ENCODE measurements at regions not wholly inside any gene's neighbourhood (a gene's known extent, or its start where the extent isn't known, plus 50 kb on each side); places are given as distances from the start of the nearest gene placed in this dataset.
"Not testable (repeated sequence)": the region's sequence is repeated elsewhere in the genome, so short reads cannot be mapped to it uniquely, and the experiment has no call there.

DNA sequence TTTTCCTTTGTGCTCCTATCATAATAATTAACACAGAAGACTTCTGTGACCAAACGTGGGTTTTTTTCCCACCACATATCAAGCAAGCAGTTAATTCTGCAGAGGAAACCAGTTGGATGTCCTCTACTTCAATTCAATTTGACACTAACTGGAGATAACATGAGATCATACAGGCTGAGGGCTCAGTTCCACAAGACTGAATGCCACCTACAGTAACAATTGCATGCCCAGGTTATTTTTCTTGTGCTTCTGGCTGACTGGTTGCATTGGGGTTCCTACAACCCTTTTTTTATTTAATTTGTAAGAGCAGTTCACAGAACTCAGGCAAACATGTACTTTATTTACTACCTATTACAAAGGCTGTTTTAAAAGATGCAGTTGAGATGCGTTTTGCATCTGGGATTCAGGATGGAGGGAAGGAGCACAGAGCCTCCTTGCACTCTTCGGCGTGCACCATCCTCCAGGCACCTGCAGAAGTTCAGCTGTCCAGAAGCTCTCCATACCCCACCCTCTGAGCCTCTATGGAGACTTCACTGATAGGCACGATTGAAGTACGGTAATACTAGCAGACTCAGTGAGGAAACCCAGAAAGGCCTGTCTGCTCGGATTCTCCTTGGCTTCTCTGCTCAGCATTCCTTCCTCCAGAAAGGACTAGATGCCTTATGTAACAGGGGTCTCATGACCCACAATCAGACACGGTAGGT is 425.2 kb upstream of the CDH9 start:
- peak; percentile 21 for DNase-seq (ENCODE audit: low spot score)

- no peak for DNase-seq (ENCODE audit: low spot score)
Measured at GRCh38 chr5:27462936-27463335, 424.6 kb upstream of the CDH9 start.

DNA sequence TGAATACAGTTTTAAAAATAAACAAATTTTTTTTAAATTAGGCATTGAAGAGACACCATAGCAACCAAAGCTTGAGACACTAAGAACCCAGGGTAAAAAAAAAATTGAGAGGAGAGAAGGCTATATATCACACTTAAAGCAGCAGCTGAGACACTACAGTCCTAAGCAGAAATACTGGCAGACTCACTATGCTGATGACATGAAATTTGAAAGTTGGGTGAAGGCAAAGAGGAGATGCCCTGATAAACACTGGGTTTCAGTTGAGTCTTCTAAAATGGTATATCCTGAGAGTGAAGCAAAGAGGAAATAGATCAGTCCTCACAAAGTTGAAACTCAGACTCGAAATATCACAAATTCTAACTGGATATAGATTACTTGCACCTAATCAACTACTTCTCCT is 419.9 kb upstream of the CDH9 start:
- no peak for DNase-seq (ENCODE audit: low spot score)

- no peak for DNase-seq (ENCODE audit: low spot score)
Measured at GRCh38 chr5:27451377-27451776, 413.0 kb upstream of the CDH9 start.

- no peak for DNase-seq (ENCODE audit: low spot score)
Measured at GRCh38 chr5:27450607-27451006, 412.2 kb upstream of the CDH9 start.

- not testable (repeated sequence) for DNase-seq (ENCODE audit: low spot score)
Measured at GRCh38 chr5:27439383-27439782, 401.0 kb upstream of the CDH9 start.

- no peak for DNase-seq (ENCODE audit: low spot score)
Measured at GRCh38 chr5:27437594-27438200, 399.3 kb upstream of the CDH9 start.

GRCh38 chr5:27434335-27434734 is 395.9 kb upstream of the CDH9 start:
- no peak for DNase-seq (ENCODE audit: low spot score)

GRCh38 chr5:27414099-27414498 is 375.7 kb upstream of the CDH9 start:
- no peak for DNase-seq (ENCODE audit: low spot score)

GRCh38 chr5:27412384-27412783 is 374.0 kb upstream of the CDH9 start:
- no peak for DNase-seq (ENCODE audit: low spot score)

- no peak for DNase-seq (ENCODE audit: low spot score)
Measured at GRCh38 chr5:27406020-27406419, 367.6 kb upstream of the CDH9 start.

DNA sequence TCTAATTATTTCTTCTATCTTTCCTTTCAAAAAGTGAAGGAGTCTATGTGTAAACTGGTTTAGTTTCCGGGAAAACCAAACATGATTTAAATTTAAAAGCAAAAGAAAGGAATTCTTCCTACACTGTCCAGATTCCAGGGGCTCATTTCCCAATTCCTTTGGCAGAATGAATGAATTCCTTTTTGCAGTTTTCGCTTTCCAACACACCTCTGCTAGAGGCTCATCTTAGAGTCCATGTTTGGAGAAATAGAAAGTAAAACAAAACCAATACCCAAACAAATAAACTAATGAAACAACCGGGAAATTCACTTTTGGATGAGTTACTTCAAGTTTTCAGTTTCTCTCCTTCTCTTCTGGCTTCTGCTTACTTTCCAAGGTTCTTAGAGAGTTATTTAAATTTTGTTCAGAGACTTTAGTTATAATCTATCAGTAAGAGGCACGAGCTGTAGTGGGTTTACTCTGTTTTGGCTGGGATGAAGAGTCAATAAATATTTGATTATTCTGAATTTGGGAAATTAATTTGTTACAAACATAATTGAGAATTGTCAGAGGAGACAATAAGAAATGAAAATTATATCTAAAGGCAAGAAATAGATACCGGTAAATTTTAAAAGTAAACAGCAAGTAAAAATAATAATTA is 365.0 kb upstream of the CDH9 start:
- DNase-seq (ENCODE audit: low spot score): no peak

GRCh38 chr5:27402828-27403227 is 364.4 kb upstream of the CDH9 start:
- no peak for DNase-seq (ENCODE audit: low spot score)

- DNase-seq (ENCODE audit: low spot score): no peak
Measured at GRCh38 chr5:27396998-27397397, 358.6 kb upstream of the CDH9 start.

DNA sequence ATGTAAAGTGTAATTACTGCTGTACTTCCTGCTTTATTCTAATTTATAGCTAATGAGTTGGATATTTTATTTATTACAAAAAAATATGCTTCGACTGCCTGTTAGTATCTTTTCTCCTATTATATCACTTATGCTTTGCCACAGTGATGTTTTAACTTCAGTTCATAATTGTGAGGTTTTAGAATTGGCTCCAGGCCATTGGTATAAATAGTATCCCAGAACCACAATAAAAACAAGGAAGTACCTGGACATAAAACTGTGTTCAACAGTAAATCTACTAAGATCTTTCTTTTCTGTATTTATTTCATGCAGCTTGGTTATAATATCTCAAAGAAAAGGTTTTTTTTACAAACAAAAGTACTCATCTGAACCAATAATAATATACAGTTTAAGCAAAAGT is 354.3 kb upstream of the CDH9 start:
- DNase-seq (ENCODE audit: low spot score): no peak

GRCh38 chr5:27389696-27390095 is 351.3 kb upstream of the CDH9 start:
- no peak for DNase-seq (ENCODE audit: low spot score)

DNA sequence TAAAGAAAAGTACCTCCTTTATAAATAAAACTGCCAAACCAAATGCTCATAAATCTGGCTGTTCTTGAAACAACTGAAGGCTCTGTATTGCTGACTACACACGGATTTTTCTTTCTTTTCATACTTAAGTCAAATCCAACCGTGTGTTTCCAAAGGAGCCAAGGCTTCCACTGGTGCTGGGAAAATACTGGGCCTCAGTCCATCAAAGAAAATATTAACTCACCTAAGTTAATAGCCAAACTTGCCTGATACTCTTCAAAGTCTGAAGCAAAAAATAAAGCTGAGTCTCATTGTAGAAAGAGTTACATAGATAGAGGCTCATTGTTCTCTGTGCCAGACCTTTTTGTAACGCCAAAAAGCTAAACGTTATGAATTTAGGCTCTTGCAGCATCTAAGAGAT is 350.4 kb upstream of the CDH9 start:
- DNase-seq (ENCODE audit: low spot score): no peak

DNA sequence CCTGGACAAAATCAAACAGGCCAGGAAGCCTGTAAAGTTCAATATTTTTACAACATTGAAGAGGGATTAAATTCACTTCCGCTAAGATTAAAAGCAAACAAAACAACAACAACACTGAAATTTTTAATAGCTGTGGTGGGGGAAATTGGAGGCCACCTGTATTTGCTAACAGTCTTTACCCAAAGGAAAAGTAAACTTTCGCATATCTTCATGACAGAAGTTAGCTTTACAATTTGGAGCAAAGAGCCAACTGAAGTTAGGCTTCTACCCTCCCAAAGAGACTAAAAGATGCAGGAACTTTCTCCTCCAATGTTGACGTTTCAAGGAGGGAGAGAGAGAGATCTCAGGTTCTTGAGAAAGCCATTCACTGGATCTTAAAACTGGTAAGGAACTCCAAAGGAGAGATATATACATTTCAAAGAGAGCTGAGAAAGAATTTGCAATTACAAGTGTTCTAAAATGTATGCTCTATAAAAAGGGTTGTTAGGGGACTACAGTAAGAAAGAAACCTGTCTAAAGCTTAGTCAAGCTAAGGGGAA is 349.2 kb upstream of the CDH9 start:
- no peak for DNase-seq (ENCODE audit: low spot score)

DNA sequence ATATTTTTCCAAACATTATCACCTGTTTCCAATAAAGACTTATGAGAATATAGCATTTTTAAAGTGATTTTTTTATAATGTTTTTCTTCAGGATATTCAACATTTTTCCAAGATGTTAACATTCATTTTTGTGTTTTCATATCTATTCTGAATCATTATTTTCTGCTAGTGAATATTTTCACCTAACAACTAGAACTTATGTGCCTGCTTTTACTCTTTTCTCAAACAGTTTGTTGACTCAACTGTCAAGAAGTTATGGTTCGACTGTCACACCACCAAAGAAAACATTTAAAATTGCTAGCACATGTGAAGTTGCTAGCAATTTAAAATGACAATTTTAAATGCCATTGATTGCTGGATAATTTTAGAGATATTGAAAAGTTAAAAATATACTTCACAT is 343.3 kb upstream of the CDH9 start:
- no peak for DNase-seq (ENCODE audit: low spot score)

DNA sequence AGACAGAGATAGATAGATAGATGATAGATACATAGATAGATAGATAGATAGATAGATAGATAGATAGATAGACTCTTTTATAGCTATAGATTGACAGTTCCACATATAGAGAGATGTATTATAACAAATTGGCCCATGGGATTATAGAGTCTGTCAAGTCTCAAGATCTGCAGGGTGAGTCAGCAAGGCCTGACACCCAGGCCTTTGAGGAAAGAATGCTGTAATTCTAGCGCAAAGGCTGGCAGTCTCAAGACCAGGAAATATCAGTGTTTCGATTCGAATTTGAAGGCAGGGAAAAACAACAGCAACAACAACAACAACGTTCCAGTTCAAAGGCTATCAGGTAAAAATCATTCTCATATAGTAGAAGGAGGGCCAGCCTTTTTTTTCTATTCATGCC is 339.2 kb upstream of the CDH9 start:
- DNase-seq (ENCODE audit: low spot score): no peak

GRCh38 chr5:27353970-27354369 is 315.6 kb upstream of the CDH9 start:
- no peak for DNase-seq (ENCODE audit: low spot score)

GRCh38 chr5:27353540-27353939 is 315.2 kb upstream of the CDH9 start:
- DNase-seq (ENCODE audit: low spot score): no peak

DNA sequence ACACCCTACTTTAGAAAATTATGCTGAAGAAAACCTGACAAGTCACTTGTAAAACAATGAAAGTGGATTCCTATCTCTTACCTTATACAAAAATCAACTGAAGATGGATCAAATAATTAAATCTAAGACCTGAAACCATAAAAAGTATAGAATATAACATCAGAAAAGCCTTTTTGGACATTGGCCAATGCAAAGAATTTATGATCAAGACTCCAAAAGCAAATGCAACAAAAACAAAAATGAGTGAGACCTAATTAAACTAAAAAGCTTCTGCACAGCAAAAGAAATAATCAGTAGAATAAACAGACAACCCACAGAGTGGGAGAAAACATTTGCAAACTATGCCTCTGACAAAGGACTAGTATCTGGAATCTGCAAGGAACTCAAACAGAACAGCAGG is 303.0 kb upstream of the CDH9 start:
- DNase-seq (ENCODE audit: low spot score): no peak

Measured in SK-N-DZ (cell line).